NT2/D1 (cell line): ENCODE measurements at regions not wholly inside any gene's neighbourhood (a gene's known extent, or its start where the extent isn't known, plus 50 kb on each side); places are given as distances from the start of the nearest gene placed in this dataset.

Experiments used
- SUZ12 ChIP-seq: IDR thresholded peaks from 2 replicates; pipeline ENCODE4 v1.6.1; 2011; ENCODE audit not compliant: insufficient read length, insufficient read depth; ENCODE audit errors: extremely low read depth
- YY1 ChIP-seq: IDR thresholded peaks from 2 replicates; pipeline ENCODE4 v1.6.1; 2011; ENCODE audit not compliant: insufficient read length, insufficient read depth
- ZNF274 ChIP-seq: IDR thresholded peaks from 2 replicates; pipeline ENCODE4 v1.6.1; 2011; ENCODE audit warnings: mild to moderate bottlenecking, low read depth, low read length

- TF ChIP-seq ZNF274, result no peak
- TF ChIP-seq YY1, result no peak
- TF ChIP-seq SUZ12, result no peak
Measured at GRCh38 chr2:157940024-157940423, 63.9 kb upstream of the ACVR1 start.
